ENCODE measurements at regions not wholly inside any gene's neighbourhood (a gene's known extent, or its start where the extent isn't known, plus 50 kb on each side); places are given as distances from the start of the nearest gene placed in this dataset.

DNA sequence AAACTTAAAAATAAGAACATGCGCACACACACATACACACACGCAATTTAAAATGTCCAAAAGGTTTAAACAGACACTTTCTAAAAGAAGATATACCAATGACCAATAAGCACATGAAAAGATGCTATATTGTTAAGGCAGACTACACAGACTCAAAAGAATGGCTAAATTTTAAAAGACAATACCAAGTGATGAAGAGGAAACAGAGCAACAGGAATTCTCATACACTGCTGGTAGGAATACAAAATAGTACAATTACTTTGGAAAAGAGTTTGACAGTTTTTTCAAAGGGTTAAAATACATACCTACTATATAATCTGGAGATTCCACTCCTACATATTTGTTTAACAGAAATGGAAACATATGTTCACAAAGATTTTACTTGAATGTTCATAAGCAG is 239.6 kb upstream of the SAMSN1 start:
- TF ChIP-seq, protein P1, sequence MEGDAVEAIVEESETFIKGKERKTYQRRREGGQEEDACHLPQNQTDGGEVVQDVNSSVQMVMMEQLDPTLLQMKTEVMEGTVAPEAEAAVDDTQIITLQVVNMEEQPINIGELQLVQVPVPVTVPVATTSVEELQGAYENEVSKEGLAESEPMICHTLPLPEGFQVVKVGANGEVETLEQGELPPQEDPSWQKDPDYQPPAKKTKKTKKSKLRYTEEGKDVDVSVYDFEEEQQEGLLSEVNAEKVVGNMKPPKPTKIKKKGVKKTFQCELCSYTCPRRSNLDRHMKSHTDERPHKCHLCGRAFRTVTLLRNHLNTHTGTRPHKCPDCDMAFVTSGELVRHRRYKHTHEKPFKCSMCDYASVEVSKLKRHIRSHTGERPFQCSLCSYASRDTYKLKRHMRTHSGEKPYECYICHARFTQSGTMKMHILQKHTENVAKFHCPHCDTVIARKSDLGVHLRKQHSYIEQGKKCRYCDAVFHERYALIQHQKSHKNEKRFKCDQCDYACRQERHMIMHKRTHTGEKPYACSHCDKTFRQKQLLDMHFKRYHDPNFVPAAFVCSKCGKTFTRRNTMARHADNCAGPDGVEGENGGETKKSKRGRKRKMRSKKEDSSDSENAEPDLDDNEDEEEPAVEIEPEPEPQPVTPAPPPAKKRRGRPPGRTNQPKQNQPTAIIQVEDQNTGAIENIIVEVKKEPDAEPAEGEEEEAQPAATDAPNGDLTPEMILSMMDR (IDR thresholded peaks at IDR 0.05) = no peak
- no peak for TF ChIP-seq POLR2AphosphoS5 (IDR thresholded peaks at IDR 0.05)

Data from prostate gland (tissue), 2 donors.